IPS-18c (cell line): ENCODE measurements at regions not wholly inside any gene's neighbourhood (a gene's known extent, or its start where the extent isn't known, plus 50 kb on each side); places are given as distances from the start of the nearest gene placed in this dataset.

ENCODE experiments used
- H3K4me3 ChIP-seq: 2 replicates; pipeline ENCODE4 v1.7.0; 2013; ENCODE audit warnings: low read depth, mild to moderate bottlenecking, low read length, moderate library complexity; ENCODE audit not compliant: insufficient read depth
- H3K9me3 ChIP-seq: one replicate; pipeline ENCODE4 v1.6.1; 2013; ENCODE audit warnings: mild to moderate bottlenecking, low read length, moderate library complexity; ENCODE audit not compliant: control insufficient read depth, insufficient read depth

GRCh38 chr13:19070398-19070735, 111.3 kb downstream of the TUBA3C start:
- Histone ChIP-seq H3K9me3 (peaks cover 25% of the 10 kb centered on the region), H3K4me3 (no peak overlapping the region)

DNA sequence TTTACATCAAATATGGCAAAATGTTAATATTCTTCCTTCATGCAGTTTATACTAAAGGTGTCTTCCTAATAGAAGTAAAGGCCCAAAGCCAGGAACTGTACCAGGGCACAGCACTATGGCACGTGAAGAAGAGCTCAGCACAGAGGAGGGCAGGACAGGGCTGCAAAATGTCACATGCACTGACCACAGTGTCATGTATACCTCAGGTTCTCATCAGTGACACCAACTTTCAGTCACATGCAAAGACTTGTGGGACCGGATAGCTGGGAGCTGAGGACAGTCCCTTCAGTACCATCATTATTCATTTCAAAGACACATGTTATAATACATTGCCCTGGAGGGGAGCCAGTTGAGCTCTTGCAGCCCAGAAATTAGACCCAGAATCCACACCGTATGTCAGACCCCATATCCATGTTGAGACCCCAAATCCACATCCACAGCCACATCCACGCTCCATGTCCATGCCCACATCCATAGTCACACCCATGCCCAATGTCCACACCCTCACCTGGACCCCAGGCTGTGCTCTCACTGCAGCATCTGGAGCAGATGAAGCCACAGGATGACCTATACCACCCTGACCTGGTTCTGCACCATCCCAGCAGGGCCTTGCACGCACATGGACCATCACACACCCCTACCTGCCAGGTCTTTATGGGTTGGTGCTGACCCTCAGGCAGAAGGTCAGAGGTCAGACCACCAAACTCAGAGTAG, 111.8 kb downstream of the TUBA3C start:
- no peak overlapping the region for H3K4me3 ChIP-seq
- peaks cover 25% of the 10 kb centered on the region for H3K9me3 ChIP-seq

- no peak overlapping the region for H3K4me3 ChIP-seq
- peaks cover 30% of the 10 kb centered on the region for H3K9me3 ChIP-seq
Observed at GRCh38 chr13:19068691-19069090, 112.9 kb downstream of the TUBA3C start.

GRCh38 chr13:19067767-19068166, 113.9 kb downstream of the TUBA3C start:
- Histone ChIP-seq H3K4me3 (no peak overlapping the region), H3K9me3 (peaks cover 32% of the 10 kb centered on the region)

- no peak overlapping the region; the same call in 1 of the 2 replicates for H3K4me3 ChIP-seq
- H3K9me3 ChIP-seq, result peaks cover 33% of the 10 kb centered on the region
Observed at GRCh38 chr13:19062801-19063200, 118.8 kb downstream of the TUBA3C start.

DNA sequence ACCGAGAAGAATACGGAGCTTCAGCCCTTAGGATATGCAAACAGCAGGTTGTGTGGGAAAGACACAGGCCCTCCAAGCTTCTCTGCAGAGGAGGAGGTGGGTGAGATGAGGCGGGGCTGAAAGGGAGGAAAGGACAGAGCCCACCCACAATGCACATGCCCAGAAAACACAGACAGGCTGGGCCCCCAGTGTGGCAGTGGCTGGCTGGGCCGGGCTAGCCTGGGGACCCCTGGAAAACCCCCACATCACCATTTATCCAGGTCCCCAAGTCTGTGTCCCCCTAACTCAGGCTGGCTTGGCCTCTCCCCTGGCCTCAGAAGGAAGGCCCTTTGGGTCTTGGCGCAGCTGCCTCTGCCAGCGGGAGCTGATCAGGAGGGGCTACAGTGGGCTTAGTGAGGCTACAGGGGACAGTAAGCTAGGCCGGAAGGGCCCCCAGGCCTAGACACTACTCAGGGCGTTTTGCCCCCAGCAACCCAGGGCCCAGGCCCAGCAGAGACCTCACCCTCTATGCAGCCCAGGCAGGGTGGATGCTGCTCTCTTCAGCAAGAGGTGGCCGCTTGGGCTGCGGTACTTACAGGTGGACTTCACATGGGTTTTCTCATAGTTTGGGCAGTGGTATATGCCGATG, 119.5 kb downstream of the TUBA3C start:
- no peak overlapping the region for H3K4me3 ChIP-seq
- peaks cover 32% of the 10 kb centered on the region for H3K9me3 ChIP-seq

DNA sequence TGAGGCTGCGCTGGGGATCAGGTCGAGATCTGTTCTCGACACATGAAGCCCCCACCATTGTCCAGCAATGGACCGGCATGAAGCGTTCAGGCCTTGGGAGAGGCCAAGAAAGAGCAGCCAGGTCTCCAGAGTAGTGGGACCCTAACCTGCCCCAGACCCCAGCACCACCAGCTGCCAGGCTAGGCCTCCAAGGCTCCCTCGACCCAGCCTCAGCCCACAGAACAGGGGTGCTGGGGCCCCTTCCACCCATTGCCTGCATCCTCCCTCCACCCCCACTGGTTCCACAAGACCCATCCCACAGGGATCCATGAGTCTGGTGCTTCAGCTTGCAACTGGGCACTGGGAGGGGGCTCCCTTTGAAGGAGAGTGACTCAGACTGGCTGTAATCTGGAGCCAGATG, 120.3 kb downstream of the TUBA3C start:
- Histone ChIP-seq H3K4me3 (no peak overlapping the region), H3K9me3 (peaks cover 39% of the 10 kb centered on the region)

DNA sequence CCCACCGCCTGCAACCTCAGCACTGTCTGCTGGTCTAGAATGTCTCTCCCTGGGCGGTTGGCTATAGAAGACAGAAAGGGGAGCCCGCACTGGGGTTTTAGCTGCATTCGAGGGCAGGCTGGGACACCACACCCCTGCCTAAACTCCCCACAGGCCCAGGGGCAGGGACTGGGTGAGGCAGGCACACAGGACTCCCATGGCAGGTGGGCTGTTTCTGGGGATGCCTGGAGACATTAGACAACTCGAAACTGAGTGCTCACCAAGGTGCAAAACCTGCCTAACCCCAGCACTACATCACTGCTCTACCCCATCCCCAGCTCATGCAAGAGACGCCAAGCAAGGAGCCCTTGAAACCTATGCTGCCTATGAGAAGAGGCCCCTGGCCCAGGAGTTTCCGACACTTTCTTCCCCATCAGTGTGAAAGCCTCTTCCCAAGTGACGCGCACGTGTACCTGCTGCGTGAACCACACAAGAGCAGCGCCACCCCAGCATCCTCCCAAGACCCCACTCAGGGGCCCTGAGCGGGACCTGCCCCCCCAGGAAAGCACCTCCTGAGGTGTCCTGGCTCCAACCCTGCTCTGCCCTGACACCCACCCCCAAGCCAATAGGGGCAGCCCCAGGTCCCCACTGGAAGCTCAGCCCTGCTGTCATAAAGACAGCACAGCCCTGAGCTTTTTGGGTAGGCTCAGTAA, 121.2 kb downstream of the TUBA3C start:
- no peak overlapping the region for H3K4me3 ChIP-seq
- H3K9me3 ChIP-seq, result peaks cover 42% of the 10 kb centered on the region

DNA sequence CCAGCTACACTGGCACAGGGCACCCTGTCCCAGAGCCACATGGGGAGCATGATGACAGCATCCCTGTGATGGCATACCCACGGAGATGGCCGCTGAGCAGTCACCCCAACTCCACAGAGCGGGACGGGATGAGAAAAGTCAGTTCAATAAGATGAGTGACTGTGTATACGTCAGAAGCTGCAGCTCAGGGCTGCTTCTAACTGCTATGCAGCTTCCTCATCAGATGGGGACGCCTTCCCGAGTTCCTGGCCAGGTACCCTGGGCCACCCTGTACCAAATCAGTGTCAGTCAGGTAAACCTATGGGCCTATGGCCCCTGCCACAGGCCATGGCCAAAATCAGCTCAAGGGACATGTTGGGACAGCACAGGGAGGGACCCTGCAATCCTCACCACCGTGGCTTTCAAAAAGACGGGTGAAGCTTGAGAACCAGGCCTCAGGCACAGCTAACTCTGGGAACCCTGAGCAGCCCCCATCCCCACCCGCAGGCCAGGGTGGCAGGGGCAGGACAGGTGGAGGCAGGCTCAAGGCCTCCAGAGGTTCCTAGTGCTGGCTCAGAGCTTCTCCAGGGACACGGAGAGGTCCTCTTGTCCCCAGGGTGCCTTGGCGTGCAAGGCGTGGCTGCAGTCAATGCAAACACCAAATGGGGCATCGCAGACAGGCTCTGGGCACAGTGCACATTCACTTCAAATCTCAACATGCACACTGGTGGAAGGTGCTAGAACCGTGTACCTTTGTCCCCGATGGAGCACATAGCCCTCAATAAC, 122.4 kb downstream of the TUBA3C start:
- Histone ChIP-seq H3K9me3 (peaks cover 42% of the 10 kb centered on the region), H3K4me3 (no peak overlapping the region; the same call in 1 of the 2 replicates)

DNA sequence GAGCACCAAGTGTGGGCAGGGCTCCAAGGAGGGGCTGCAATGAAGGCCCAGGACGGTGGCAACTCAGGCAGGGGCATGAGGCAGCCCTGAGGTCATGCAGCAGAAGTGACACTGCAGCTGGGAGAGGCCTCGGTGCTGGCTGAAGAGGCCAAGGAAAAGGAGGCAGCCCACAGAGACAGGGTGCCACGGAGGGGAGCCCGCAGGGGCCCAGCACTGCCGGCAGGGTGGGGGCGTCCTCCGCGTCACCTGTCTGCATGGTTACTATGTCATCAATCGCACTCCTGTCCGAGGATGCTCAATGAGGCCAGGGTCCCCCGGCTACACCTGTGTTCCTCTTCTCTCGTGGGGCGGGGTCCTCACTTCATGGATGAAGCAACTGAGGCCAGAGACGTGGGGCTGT, 123.1 kb downstream of the TUBA3C start:
- H3K9me3 ChIP-seq, result peaks cover 42% of the 10 kb centered on the region

GRCh38 chr13:19057588-19058340, 123.9 kb downstream of the TUBA3C start:
- peaks cover 41% of the 10 kb centered on the region for H3K9me3 ChIP-seq
- no peak overlapping the region; the same call in 1 of the 2 replicates for H3K4me3 ChIP-seq

More for the DNA sequence above, 123.1 kb downstream of the TUBA3C start:
- no peak overlapping the region for H3K4me3 ChIP-seq

DNA sequence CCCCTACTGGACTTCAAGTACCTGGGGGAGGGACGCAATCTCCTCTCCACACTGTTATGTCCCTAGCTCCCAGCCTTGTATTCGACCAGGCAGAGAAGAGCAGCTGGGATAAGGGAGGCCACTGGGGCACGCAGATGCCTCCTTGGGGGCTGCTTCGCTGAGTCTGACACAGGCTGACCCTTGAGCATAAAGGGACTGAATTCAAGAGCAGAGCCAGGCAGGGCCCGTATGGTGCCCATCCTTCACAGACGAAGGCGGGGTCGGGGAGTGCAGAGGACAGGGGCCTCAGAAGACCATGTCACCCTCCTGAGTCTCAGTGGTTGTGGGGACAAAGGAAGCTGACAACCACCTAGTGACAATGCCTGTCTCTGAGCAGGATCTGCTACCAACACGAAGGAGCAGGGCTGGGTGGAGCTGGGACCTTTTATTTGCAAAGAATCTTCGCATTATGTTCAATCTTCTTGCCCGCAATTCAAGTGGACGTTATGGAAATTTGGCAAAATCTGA, 124.6 kb downstream of the TUBA3C start:
- H3K9me3 ChIP-seq, result peaks cover 35% of the 10 kb centered on the region
- H3K4me3 ChIP-seq, result no peak overlapping the region

DNA sequence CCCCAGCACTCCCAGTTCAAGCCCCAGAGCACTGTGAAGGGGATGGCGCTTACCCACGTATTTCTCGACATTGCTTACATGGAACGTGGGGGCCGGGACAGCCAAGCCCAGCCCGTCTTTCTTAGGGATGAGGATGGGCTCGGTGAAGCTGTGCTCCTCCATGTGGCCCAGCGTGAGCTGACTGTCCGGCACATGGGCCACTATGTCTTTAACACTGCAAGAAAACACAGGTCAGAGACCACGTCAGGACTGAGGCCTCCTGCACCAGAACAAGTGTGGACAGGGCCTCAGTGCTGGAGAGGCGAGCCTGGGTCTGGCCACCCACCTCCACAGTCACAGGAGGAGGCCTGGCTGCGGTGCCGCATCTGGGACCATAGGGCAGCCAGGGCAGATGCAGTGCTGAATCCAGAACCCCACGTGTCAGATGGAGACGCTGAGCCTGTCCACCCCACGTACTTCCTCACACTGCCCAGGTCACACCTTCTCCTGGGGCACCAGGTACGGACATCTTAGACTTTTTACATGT, 125.2 kb downstream of the TUBA3C start:
- Histone ChIP-seq H3K9me3 (peaks cover 32% of the 10 kb centered on the region), H3K4me3 (no peak overlapping the region; the same call in 1 of the 2 replicates)

GRCh38 chr13:19055611-19056010, 126.0 kb downstream of the TUBA3C start:
- H3K9me3 ChIP-seq, result peaks cover 29% of the 10 kb centered on the region
- H3K4me3 ChIP-seq, result peak overlapping the region; percentile 9; the same call in 1 of the 2 replicates

GRCh38 chr13:19053561-19053960, 128.1 kb downstream of the TUBA3C start:
- peaks cover 34% of the 10 kb centered on the region for H3K9me3 ChIP-seq
- no peak overlapping the region for H3K4me3 ChIP-seq

DNA sequence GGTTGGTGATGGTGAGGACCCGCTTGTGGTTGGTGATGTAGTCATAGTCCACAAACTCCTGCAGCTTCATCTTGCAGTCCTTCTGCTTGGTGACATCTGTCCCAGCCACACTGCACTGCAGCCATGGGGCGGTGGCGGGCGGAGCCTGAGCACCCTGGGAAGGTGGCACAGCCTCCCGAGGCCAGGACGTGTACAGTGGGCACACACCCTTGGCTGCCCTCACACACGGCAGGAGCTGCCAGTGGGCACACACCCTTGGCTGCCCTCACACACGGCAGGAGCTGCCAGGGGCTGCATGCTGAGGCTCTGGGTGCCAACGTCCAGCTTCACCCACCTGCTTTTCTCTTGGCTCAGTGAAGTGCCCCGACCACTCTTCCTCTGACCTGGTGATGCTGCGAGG, 128.7 kb downstream of the TUBA3C start:
- peaks cover 39% of the 10 kb centered on the region for H3K9me3 ChIP-seq
- no peak overlapping the region for H3K4me3 ChIP-seq
